Activated naive CD8-positive, alpha-beta T cell (primary cell): ENCODE measurements at regions not wholly inside any gene's neighbourhood (a gene's known extent, or its start where the extent isn't known, plus 50 kb on each side); places are given as distances from the start of the nearest gene placed in this dataset.

Experiments
- H3K27ac Mint-ChIP-seq: one replicate; pipeline ENCODE4 v1.8.0; 2021; ENCODE audit warnings: mixed read lengths
- H3K27me3 Mint-ChIP-seq: one replicate; pipeline ENCODE4 v1.8.0; 2021; ENCODE audit warnings: mixed read lengths
- H3K36me3 Mint-ChIP-seq: one replicate; pipeline ENCODE4 v1.8.0; 2021; ENCODE audit warnings: mixed read lengths
- H3K4me1 Mint-ChIP-seq: one replicate; pipeline ENCODE4 v1.8.0; 2021; ENCODE audit warnings: low read depth, mixed read lengths
- H3K4me3 Mint-ChIP-seq: one replicate; pipeline ENCODE4 v1.8.0; 2021; ENCODE audit warnings: mild to moderate bottlenecking, mixed read lengths
- H3K9me3 Mint-ChIP-seq: one replicate; pipeline ENCODE4 v1.8.0; 2021; ENCODE audit warnings: low read depth, mixed read lengths

GRCh38 chr13:73687929-73688328, 446.3 kb downstream of the KLF12 start:
- Mint-ChIP-seq H3K4me3 (no peak overlapping the region), H3K36me3 (peaks cover 32% of the 10 kb centered on the region), H3K27ac (no peak overlapping the region), H3K27me3 (no peaks in the 10 kb centered on the region), H3K9me3 (no peaks in the 10 kb centered on the region), H3K4me1 (no peaks in the 10 kb centered on the region)

- Mint-ChIP-seq H3K4me3 (no peak overlapping the region), H3K27me3 (no peaks in the 10 kb centered on the region), H3K9me3 (no peaks in the 10 kb centered on the region), H3K4me1 (no peaks in the 10 kb centered on the region), H3K36me3 (peaks cover 37% of the 10 kb centered on the region), H3K27ac (no peak overlapping the region)
These were observed 447.1 kb downstream of the KLF12 start for GRCh38 chr13:73687087-73687486.

- Mint-ChIP-seq H3K9me3 (no peaks in the 10 kb centered on the region), H3K4me1 (no peaks in the 10 kb centered on the region), H3K36me3 (peaks cover 38% of the 10 kb centered on the region), H3K27ac (no peak overlapping the region), H3K4me3 (no peak overlapping the region), H3K27me3 (no peaks in the 10 kb centered on the region)
These were observed 449.5 kb downstream of the KLF12 start for GRCh38 chr13:73684750-73685149.

- Mint-ChIP-seq H3K4me1 (no peaks in the 10 kb centered on the region), H3K27ac (no peak overlapping the region), H3K36me3 (peaks cover 36% of the 10 kb centered on the region), H3K27me3 (no peaks in the 10 kb centered on the region), H3K9me3 (no peaks in the 10 kb centered on the region), H3K4me3 (no peak overlapping the region)
These were observed 449.9 kb downstream of the KLF12 start for GRCh38 chr13:73684286-73684685.

GRCh38 chr13:73683746-73684145, 450.5 kb downstream of the KLF12 start:
- Mint-ChIP-seq H3K27ac (peak overlapping the region; percentile 6), H3K27me3 (no peaks in the 10 kb centered on the region), H3K4me1 (no peaks in the 10 kb centered on the region), H3K9me3 (no peaks in the 10 kb centered on the region), H3K36me3 (peaks cover 33% of the 10 kb centered on the region), H3K4me3 (no peak overlapping the region)

- no peak overlapping the region for H3K27ac Mint-ChIP-seq
- no peaks in the 10 kb centered on the region for H3K9me3 Mint-ChIP-seq
- peaks cover 22% of the 10 kb centered on the region for H3K36me3 Mint-ChIP-seq
- no peak overlapping the region for H3K4me3 Mint-ChIP-seq
- no peaks in the 10 kb centered on the region for H3K27me3 Mint-ChIP-seq
- H3K4me1 Mint-ChIP-seq, result no peaks in the 10 kb centered on the region
These were observed 452.4 kb downstream of the KLF12 start for GRCh38 chr13:73681779-73682178.

- H3K4me3 Mint-ChIP-seq, result no peak overlapping the region
- H3K27me3 Mint-ChIP-seq, result no peaks in the 10 kb centered on the region
- H3K36me3 Mint-ChIP-seq, result peaks cover 19% of the 10 kb centered on the region
- no peaks in the 10 kb centered on the region for H3K9me3 Mint-ChIP-seq
- H3K27ac Mint-ChIP-seq, result no peak overlapping the region
- H3K4me1 Mint-ChIP-seq, result no peaks in the 10 kb centered on the region
These were observed 453.2 kb downstream of the KLF12 start for GRCh38 chr13:73681015-73681414.

GRCh38 chr13:73677048-73677601, 457.1 kb downstream of the KLF12 start:
- no peaks in the 10 kb centered on the region for H3K4me1 Mint-ChIP-seq

GRCh38 chr13:73676550-73677047, 457.6 kb downstream of the KLF12 start:
- Mint-ChIP-seq H3K4me1 (no peaks in the 10 kb centered on the region), H3K27me3 (no peaks in the 10 kb centered on the region), H3K9me3 (no peaks in the 10 kb centered on the region), H3K4me3 (no peak overlapping the region), H3K36me3 (peaks cover 6% of the 10 kb centered on the region), H3K27ac (no peak overlapping the region)

More at GRCh38 chr13:73677048-73677601, 457.1 kb downstream of the KLF12 start:
- H3K36me3 Mint-ChIP-seq, result peaks cover 9% of the 10 kb centered on the region
- no peaks in the 10 kb centered on the region for H3K27me3 Mint-ChIP-seq
- H3K27ac Mint-ChIP-seq, result no peak overlapping the region
- H3K4me3 Mint-ChIP-seq, result no peak overlapping the region
- no peaks in the 10 kb centered on the region for H3K9me3 Mint-ChIP-seq

- no peaks in the 10 kb centered on the region for H3K4me1 Mint-ChIP-seq
- no peaks in the 10 kb centered on the region for H3K27me3 Mint-ChIP-seq
- no peak overlapping the region for H3K27ac Mint-ChIP-seq
- peaks cover 3% of the 10 kb centered on the region for H3K36me3 Mint-ChIP-seq
- H3K4me3 Mint-ChIP-seq, result no peak overlapping the region
- no peaks in the 10 kb centered on the region for H3K9me3 Mint-ChIP-seq
These were observed 458.4 kb downstream of the KLF12 start for GRCh38 chr13:73675821-73676220.

GRCh38 chr13:73674570-73674969, 459.6 kb downstream of the KLF12 start:
- Mint-ChIP-seq H3K9me3 (no peaks in the 10 kb centered on the region), H3K27ac (no peak overlapping the region), H3K4me3 (no peak overlapping the region), H3K4me1 (no peaks in the 10 kb centered on the region), H3K36me3 (no peaks in the 10 kb centered on the region), H3K27me3 (no peaks in the 10 kb centered on the region)

GRCh38 chr13:73673931-73674330, 460.3 kb downstream of the KLF12 start:
- H3K9me3 Mint-ChIP-seq, result no peaks in the 10 kb centered on the region
- H3K36me3 Mint-ChIP-seq, result no peaks in the 10 kb centered on the region
- H3K4me1 Mint-ChIP-seq, result no peaks in the 10 kb centered on the region
- no peaks in the 10 kb centered on the region for H3K27me3 Mint-ChIP-seq
- H3K4me3 Mint-ChIP-seq, result no peak overlapping the region
- H3K27ac Mint-ChIP-seq, result no peak overlapping the region

GRCh38 chr13:73672492-73672891, 461.7 kb downstream of the KLF12 start:
- Mint-ChIP-seq H3K9me3 (no peaks in the 10 kb centered on the region), H3K4me1 (no peaks in the 10 kb centered on the region), H3K36me3 (no peaks in the 10 kb centered on the region), H3K27ac (no peak overlapping the region), H3K4me3 (no peak overlapping the region), H3K27me3 (no peaks in the 10 kb centered on the region)

- H3K4me3 Mint-ChIP-seq, result no peak overlapping the region
- H3K36me3 Mint-ChIP-seq, result no peaks in the 10 kb centered on the region
- no peaks in the 10 kb centered on the region for H3K27me3 Mint-ChIP-seq
- no peak overlapping the region for H3K27ac Mint-ChIP-seq
- no peaks in the 10 kb centered on the region for H3K9me3 Mint-ChIP-seq
- H3K4me1 Mint-ChIP-seq, result no peaks in the 10 kb centered on the region
These were observed 462.5 kb downstream of the KLF12 start for GRCh38 chr13:73671732-73672131.

- Mint-ChIP-seq H3K4me3 (no peak overlapping the region), H3K27ac (no peak overlapping the region), H3K36me3 (no peaks in the 10 kb centered on the region), H3K4me1 (no peaks in the 10 kb centered on the region), H3K9me3 (no peaks in the 10 kb centered on the region), H3K27me3 (no peaks in the 10 kb centered on the region)
These were observed 463.2 kb downstream of the KLF12 start for GRCh38 chr13:73671011-73671410.

GRCh38 chr13:73667756-73668155, 466.4 kb downstream of the KLF12 start:
- Mint-ChIP-seq H3K4me3 (no peak overlapping the region), H3K4me1 (no peaks in the 10 kb centered on the region), H3K27ac (no peak overlapping the region), H3K36me3 (no peaks in the 10 kb centered on the region), H3K9me3 (no peaks in the 10 kb centered on the region), H3K27me3 (no peaks in the 10 kb centered on the region)
